SU-DHL-6 (cell line): ENCODE measurements at regions not wholly inside any gene's neighbourhood (a gene's known extent, or its start where the extent isn't known, plus 50 kb on each side); places are given as distances from the start of the nearest gene placed in this dataset.

Experiments used
- EZH2phosphoT487 ChIP-seq: fragments of 200-600 bp; sonication (generic), shearing (Covaris generic); conservative IDR thresholded peaks from 2 replicates; pipeline ENCODE4 v1.6.1; 2018; ENCODE audit warnings: mild to moderate bottlenecking, antibody characterized with exemption, low read length, moderate library complexity, mixed read lengths
- TF ChIP-seq, protein P1 (sequence below): fragments of 200-600 bp; sonication (generic); IDR thresholded peaks from one replicate; pipeline ENCODE4 v1.5.1; 2017; ENCODE audit warnings: antibody characterized with exemption, mild to moderate bottlenecking, low read length, moderate library complexity; ENCODE audit not compliant: insufficient read depth, poor library complexity, severe bottlenecking

- TF ChIP-seq EZH2phosphoT487 = no peak
- TF ChIP-seq, protein P1, sequence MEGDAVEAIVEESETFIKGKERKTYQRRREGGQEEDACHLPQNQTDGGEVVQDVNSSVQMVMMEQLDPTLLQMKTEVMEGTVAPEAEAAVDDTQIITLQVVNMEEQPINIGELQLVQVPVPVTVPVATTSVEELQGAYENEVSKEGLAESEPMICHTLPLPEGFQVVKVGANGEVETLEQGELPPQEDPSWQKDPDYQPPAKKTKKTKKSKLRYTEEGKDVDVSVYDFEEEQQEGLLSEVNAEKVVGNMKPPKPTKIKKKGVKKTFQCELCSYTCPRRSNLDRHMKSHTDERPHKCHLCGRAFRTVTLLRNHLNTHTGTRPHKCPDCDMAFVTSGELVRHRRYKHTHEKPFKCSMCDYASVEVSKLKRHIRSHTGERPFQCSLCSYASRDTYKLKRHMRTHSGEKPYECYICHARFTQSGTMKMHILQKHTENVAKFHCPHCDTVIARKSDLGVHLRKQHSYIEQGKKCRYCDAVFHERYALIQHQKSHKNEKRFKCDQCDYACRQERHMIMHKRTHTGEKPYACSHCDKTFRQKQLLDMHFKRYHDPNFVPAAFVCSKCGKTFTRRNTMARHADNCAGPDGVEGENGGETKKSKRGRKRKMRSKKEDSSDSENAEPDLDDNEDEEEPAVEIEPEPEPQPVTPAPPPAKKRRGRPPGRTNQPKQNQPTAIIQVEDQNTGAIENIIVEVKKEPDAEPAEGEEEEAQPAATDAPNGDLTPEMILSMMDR = no peak
These were observed 58.3 kb upstream of the FAM20C start for GRCh38 chr7:134029-134428.
